Heart left ventricle (tissue), 16 donors: ENCODE measurements at regions not wholly inside any gene's neighbourhood (a gene's known extent, or its start where the extent isn't known, plus 50 kb on each side); places are given as distances from the start of the nearest gene placed in this dataset.

Experiments used
- ATAC-seq, 4 donors: fragments of 200-7000 bp; cut with Tn5 transposase; one replicate each; pipeline ENCODE4 v1.9.1; 2020 to 2022; ENCODE audit warnings: moderate library complexity in 4 of 4, mild to moderate bottlenecking in 3 of 4, moderate number of reproducible peaks in 1 of 4
- DNase-seq, 5 donors: peaks; one replicate each; pipeline ENCODE4 v3.0.0-alpha.2; 2020
- H3K27ac ChIP-seq, 12 donors: fragments of 200-600 bp; sonication (generic) in 4 of 12; one replicate each; pipeline versions ENCODE4 v1.5.0 to v1.8.0; 2016 to 2022; ENCODE audit warnings: mild to moderate bottlenecking in 2 of 12
- H3K27me3 ChIP-seq, 9 donors: fragments of 200-600 bp; sonication (generic) in 2 of 9; one replicate each; pipeline versions ENCODE4 v1.5.1 to v1.8.0; 2016 to 2022; ENCODE audit warnings: mild to moderate bottlenecking in 3 of 9
- H3K36me3 ChIP-seq, 9 donors: fragments of 200-600 bp; sonication (generic) in 2 of 9; one replicate each; pipeline versions ENCODE4 v1.5.0 to v1.8.0; 2018 to 2022; ENCODE audit warnings: mild to moderate bottlenecking in 2 of 9
- H3K4me1 ChIP-seq, 12 donors: fragments of 200-600 bp; sonication (generic) in 4 of 12; one replicate each; pipeline versions ENCODE4 v1.5.0 to v1.8.0; 2016 to 2022; ENCODE audit warnings: mild to moderate bottlenecking in 3 of 12
- H3K4me3 ChIP-seq, 12 donors: fragments of 200-600 bp; sonication (generic) in 4 of 12; one replicate each; pipeline versions ENCODE4 v1.5.0 to v1.8.0; 2017 to 2022; ENCODE audit warnings: mild to moderate bottlenecking in 9 of 12, moderate library complexity in 4 of 12
- H3K9me3 ChIP-seq, 12 donors: fragments of 200-600 bp; sonication (generic) in 4 of 12; one replicate each; pipeline versions ENCODE4 v1.5.0 to v1.8.0; 2016 to 2022; ENCODE audit warnings: mild to moderate bottlenecking in 1 of 12
- POLR2A ChIP-seq, 2 donors: fragments of 450-650 bp; IDR thresholded peaks; one replicate each; pipeline ENCODE4 v1.6.1; 2017; ENCODE audit warnings: antibody characterized with exemption in 2 of 2, mild to moderate bottlenecking in 2 of 2, moderate library complexity in 2 of 2
- WGBS, 4 donors: extraction: QIAGEN DNeasy Blood & Tissue Kit in 2 of 4; methylation state at CpG; one replicate each; pipeline versions ENCODE4 v1.1.5 to v1.1.7; 2013 to 2018; 5-methylcytosine and 5-hydroxymethylcytosine counted together
- intact Hi-C, 10 donors: fragments of 100-400 bp; cut with DNase I; formaldehyde crosslinking; loops; one replicate each; pipeline versions ENCODE4 v1.11.1 to v1.14.2; 2022
- TF ChIP-seq, protein P1 (sequence below), 12 donors: fragments of 200-600 bp; sonication (generic) in 4 of 12; IDR thresholded peaks; one replicate each; pipeline versions ENCODE4 v1.5.0 to v1.8.0; 2018 to 2022; ENCODE audit warnings: antibody characterized with exemption in 12 of 12, mild to moderate bottlenecking in 5 of 12
- donor health status: ischemic (EF 13 %, LVEDD 7.1; RV severe dilation, severe dysfunction).
- donor health status: healthy with polysubstance abuse.
- donor health status: DM: no; HTN: yes; CAD: no.
- donor health status: DM: no; HTN: no; CAD: no.
- donor health status: ischemic (EF 25% LVEDD 6.9; RV normal size, moderate dysfunction).
- donor health status: ischemic (EF 25% LVEDD 5.7; RV mildly dilated, moderate dysfunction).
- donor health status: healthy.
- donor health status: DM: yes; HTN: yes; CAD: no.
- donor health status: ischemic (EF 35%, LVEDD 5.7; RV mildly dilated, moderate dysfunction).
- donor health status: nonischemic (EF 11% LVEDD 7.7; RV severe dilation, severe dysfunction).
- donor health status: DM: yes; HTN: yes; CAD: no.
- donor health status: PGD.
- donor health status: ischemic (EF 29% LVEDD 5.4; RV normal size, mild dysfunction).
- donor health status: nonischemic (EF 23%, LVEDD 6.1; RV moderate dilation, normal function).

DNA sequence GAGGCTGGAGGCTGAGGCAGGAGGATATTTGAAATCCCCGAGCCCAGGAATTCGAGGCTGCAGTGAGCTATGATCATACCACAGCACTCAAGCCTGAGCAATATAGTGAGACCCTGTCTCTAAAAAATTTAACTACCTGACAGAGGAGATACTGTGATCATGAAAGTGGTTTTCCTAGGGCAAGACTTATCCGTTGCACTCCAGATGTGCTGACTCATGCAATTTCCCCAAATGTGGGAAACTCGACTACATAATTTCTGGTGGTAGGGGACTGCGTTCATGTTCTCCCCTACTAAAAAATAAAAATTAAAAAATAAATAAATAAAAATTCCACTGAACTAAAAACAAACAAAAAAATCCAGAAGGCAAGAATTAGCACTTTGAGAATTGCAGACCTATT lies 271.7 kb downstream of the SHQ1 start:
- DNase-seq (no peak), ATAC-seq (no peak)
- no peak overlapping the region for H3K4me3 ChIP-seq
- no peaks in the 10 kb centered on the region for H3K36me3 ChIP-seq
- TF ChIP-seq POLR2A (IDR thresholded peaks at IDR 0.05) = no peak
- TF ChIP-seq, protein P1, sequence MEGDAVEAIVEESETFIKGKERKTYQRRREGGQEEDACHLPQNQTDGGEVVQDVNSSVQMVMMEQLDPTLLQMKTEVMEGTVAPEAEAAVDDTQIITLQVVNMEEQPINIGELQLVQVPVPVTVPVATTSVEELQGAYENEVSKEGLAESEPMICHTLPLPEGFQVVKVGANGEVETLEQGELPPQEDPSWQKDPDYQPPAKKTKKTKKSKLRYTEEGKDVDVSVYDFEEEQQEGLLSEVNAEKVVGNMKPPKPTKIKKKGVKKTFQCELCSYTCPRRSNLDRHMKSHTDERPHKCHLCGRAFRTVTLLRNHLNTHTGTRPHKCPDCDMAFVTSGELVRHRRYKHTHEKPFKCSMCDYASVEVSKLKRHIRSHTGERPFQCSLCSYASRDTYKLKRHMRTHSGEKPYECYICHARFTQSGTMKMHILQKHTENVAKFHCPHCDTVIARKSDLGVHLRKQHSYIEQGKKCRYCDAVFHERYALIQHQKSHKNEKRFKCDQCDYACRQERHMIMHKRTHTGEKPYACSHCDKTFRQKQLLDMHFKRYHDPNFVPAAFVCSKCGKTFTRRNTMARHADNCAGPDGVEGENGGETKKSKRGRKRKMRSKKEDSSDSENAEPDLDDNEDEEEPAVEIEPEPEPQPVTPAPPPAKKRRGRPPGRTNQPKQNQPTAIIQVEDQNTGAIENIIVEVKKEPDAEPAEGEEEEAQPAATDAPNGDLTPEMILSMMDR (IDR thresholded peaks at IDR 0.05) = no peak
- H3K4me1 ChIP-seq = no peaks in the 10 kb centered on the region
- no peaks in the 10 kb centered on the region for H3K9me3 ChIP-seq
- no peaks in the 10 kb centered on the region for H3K27me3 ChIP-seq
- H3K27ac ChIP-seq = no peak overlapping the region
- intact Hi-C loops = no loop called here
- WGBS, 4 donors = 88 to 96% (median 92%) methylated on average over 5 of the region's 5 CpGs

DNA sequence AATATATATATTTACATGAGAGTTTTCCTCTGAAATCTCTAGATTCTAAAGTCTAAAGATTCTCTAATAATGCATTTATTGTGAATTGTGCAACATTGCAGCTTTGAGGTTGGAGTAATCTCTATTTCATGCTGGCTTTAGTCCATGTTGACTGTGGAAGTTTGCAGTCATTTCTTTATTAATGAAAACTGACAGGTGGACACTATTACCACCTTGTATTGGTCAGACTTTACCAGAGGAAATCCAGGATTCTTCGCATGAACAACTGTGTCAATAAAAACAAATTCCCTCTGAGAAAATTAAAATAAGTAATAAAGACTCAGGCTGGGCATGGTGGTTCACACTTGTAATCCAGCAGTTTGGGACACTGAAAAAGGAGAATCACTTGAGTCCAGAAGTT lies 274.1 kb downstream of the SHQ1 start:
- 94 to 100% (median 96%) methylated on average over 1 of the region's 1 CpG for WGBS, 4 donors
- no peak for ATAC-seq
- Histone ChIP-seq H3K4me1 (no peaks in the 10 kb centered on the region), H3K9me3 (no peaks in the 10 kb centered on the region), H3K27me3 (no peaks in the 10 kb centered on the region), H3K36me3 (no peaks in the 10 kb centered on the region), H3K27ac (no peak overlapping the region), H3K4me3 (no peak overlapping the region)
- intact Hi-C loops = no loop called here
- TF ChIP-seq, protein P1 (IDR thresholded peaks at IDR 0.05) = no peak
- no peak for TF ChIP-seq POLR2A (IDR thresholded peaks at IDR 0.05)
- no peak for DNase-seq

DNA sequence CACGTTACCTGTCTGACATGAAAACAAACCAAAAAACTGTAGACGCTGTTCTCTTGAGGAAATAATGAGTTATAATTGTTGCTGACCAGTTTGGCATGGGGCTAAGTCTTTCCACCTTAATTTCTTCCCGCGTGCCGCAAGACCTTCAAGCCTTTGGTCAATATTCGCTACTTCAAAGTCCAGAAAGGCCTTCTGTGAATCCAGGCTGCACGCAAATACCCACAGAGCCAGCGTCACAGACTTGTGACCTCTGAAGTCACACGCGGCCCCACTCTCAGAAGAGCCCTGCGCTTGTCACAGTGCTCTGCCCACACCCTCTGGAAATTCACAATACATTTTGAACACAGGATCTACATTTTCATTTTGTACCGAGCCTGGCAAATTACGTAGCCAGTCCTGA lies 275.2 kb downstream of the SHQ1 start:
- H3K27ac ChIP-seq = no peak overlapping the region
- H3K4me3 ChIP-seq = no peak overlapping the region
- H3K36me3 ChIP-seq = no peaks in the 10 kb centered on the region
- TF ChIP-seq POLR2A (IDR thresholded peaks at IDR 0.05) = no peak
- TF ChIP-seq, protein P1 (IDR thresholded peaks at IDR 0.05) = no peak
- no peaks in the 10 kb centered on the region for H3K4me1 ChIP-seq
- DNase-seq (no peak), ATAC-seq (no peak)
- no peaks in the 10 kb centered on the region for H3K27me3 ChIP-seq
- intact Hi-C loops = no loop called here
- 92 to 95% (median 94%) methylated on average over 13 of the region's 13 CpGs for WGBS, 4 donors
- no peaks in the 10 kb centered on the region for H3K9me3 ChIP-seq

DNA sequence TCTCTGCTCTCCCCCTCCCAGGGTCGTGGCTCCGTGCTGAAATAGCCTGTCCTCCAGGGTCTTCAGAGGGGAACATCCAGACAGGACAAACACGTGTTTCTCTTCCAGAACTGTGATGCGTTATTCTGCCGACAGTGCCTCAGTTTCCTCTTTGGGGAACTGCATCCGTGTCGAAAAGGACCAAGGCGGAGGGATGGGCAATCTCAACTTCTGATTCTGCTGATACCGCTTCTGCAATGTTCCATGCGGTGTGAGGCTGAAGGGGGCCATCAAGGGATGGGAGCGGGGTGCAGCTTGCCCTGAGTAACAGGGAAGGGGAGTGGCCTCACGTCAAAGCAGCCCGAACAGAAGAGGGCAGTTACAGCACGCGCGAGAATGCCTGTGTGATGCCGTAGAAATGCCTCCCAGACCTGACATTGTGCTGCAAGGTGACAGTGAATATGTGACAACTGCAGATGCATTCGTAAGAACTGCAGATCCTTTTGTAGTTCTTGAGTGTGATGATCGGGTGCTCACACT lies 275.7 kb downstream of the SHQ1 start:
- H3K36me3 ChIP-seq = no peaks in the 10 kb centered on the region
- no peaks in the 10 kb centered on the region for H3K27me3 ChIP-seq
- no peaks in the 10 kb centered on the region for H3K4me1 ChIP-seq
- DNase-seq = no peak
- intact Hi-C loops = no loop called here
- H3K4me3 ChIP-seq = no peak overlapping the region
- H3K27ac ChIP-seq = no peak overlapping the region
- no peaks in the 10 kb centered on the region for H3K9me3 ChIP-seq
- ATAC-seq = no peak
- WGBS, 4 donors = 75 to 83% (median 78%) methylated on average over 19 of the region's 19 CpGs
- TF ChIP-seq, protein P1 (IDR thresholded peaks at IDR 0.05) = no peak
- TF ChIP-seq POLR2A (IDR thresholded peaks at IDR 0.05) = no peak
